Stomach (tissue), 4 donors: ENCODE measurements at regions not wholly inside any gene's neighbourhood (a gene's known extent, or its start where the extent isn't known, plus 50 kb on each side); places are given as distances from the start of the nearest gene placed in this dataset.

Experiments used
- EP300 ChIP-seq: sonication (generic); formaldehyde crosslinking; IDR thresholded peaks from one replicate; pipeline ENCODE4 v1.6.1; 2017; ENCODE audit warnings: antibody characterized with exemption
- POLR2A ChIP-seq, 4 donors: fragments of 450-650 bp; IDR thresholded peaks; one replicate each; pipeline ENCODE4 v1.6.1; 2016; ENCODE audit warnings: antibody characterized with exemption in 4 of 4, control low read depth in 2 of 4, mild to moderate bottlenecking in 1 of 4, moderate library complexity in 1 of 4
- POLR2AphosphoS5 ChIP-seq, 3 donors: sonication (generic); formaldehyde crosslinking; IDR thresholded peaks; one replicate each; pipeline ENCODE4 v1.6.1; 2016; ENCODE audit warnings: antibody characterized with exemption in 3 of 3
- TF ChIP-seq, protein P1 (sequence below), 7 experiments: fragments of 450-650 bp in 4 of 7; fragments of 200-600 bp in 3 of 7; sonication (generic) in 3 of 7; IDR thresholded peaks; one replicate each; pipeline ENCODE4 v1.5.1; 2016 to 2019; ENCODE audit warnings: antibody characterized with exemption in 7 of 7, control low read depth in 2 of 7, mild to moderate bottlenecking in 1 of 7

DNA sequence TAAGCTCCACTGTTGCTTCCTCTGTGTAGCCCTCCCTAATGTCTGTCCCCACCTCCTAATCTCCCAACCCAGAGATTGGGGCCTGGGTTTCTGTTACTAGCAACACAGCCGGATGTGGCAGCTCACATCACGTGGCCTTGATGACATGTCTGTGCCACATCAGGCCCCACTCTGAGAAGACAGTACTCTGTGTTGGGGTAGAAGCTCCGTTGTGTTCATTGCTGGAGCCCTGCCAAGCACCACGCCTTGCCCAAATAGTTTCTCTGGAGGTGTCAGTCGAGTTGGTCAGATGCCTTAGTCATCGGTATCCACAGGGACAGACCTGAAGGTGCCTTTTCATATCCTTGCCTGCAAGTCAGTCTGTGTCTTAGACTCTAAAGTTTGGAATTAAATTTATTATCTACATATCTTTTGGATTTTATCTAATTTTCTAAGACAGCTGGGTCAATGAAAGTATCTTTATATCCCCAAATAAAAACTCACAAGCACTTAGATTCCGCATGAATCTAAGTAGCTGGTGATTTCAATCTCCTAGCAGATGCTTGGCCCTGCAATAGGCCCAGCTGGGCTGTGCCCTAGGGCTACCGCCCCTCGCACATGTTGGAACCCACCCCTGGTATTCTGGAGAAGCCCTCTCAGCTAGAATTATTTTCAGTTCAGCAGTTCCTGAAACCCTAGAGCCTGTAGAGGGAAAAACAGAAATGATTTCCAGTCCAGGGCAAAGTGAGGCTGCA lies 204.0 kb upstream of the TSHZ3 start:
- no peak for TF ChIP-seq EP300
- TF ChIP-seq, protein P1, sequence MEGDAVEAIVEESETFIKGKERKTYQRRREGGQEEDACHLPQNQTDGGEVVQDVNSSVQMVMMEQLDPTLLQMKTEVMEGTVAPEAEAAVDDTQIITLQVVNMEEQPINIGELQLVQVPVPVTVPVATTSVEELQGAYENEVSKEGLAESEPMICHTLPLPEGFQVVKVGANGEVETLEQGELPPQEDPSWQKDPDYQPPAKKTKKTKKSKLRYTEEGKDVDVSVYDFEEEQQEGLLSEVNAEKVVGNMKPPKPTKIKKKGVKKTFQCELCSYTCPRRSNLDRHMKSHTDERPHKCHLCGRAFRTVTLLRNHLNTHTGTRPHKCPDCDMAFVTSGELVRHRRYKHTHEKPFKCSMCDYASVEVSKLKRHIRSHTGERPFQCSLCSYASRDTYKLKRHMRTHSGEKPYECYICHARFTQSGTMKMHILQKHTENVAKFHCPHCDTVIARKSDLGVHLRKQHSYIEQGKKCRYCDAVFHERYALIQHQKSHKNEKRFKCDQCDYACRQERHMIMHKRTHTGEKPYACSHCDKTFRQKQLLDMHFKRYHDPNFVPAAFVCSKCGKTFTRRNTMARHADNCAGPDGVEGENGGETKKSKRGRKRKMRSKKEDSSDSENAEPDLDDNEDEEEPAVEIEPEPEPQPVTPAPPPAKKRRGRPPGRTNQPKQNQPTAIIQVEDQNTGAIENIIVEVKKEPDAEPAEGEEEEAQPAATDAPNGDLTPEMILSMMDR (IDR thresholded peaks at IDR 0.05) = no peak
- no peak for TF ChIP-seq POLR2A (IDR thresholded peaks at IDR 0.05)
- TF ChIP-seq POLR2AphosphoS5 (IDR thresholded peaks at IDR 0.05) = no peak
